A549 (cell line): ENCODE measurements at regions not wholly inside any gene's neighbourhood (a gene's known extent, or its start where the extent isn't known, plus 50 kb on each side); places are given as distances from the start of the nearest gene placed in this dataset.

ENCODE experiments used
- ATAC-seq, 2 experiments: fragments of 200-7000 bp in 1 of 2; fragments of >200 bp in 1 of 2; cut with Nextera tagmentation in 1 of 2; cut with Tn5 transposase in 1 of 2; 3 replicates each; pipeline versions ENCODE4 v1.8.0 to v1.9.1; 2018 to 2020; ENCODE audit warnings: mild to moderate bottlenecking in 1 of 2, moderate library complexity in 1 of 2
- CTCF ChIA-PET: fragments of 300-600 bp; sonication (Branson Sonifier 250); formaldehyde crosslinking; extraction: SDS; loops from one replicate; lab custom pipeline; 2021; ENCODE audit warnings: antibody characterized with exemption, inconsistent platforms; lab: Yijun Ruan, JAX
- POLR2A ChIA-PET: fragments of 350-600 bp; formaldehyde crosslinking; extraction: SDS; loops from one replicate; lab custom pipeline; 2021; ENCODE audit warnings: antibody characterized with exemption, inconsistent platforms; lab: Yijun Ruan, JAX
- DNase-seq, 2 experiments: peaks; one replicate each; pipeline versions ENCODE4 v3.0.0 to v3.0.0-alpha.2; 2011 to 2016; ENCODE audit warnings: low read depth in 1 of 2, low spot score in 1 of 2
- FAIRE-seq: peaks from 2 replicates; lab custom pipeline; 2011; peaks lifted over from hg19 to GRCh38; lab: Jason Lieb, UNC
- H3K27ac ChIP-seq, 2 experiments: fragments of >200 bp; sonication (Bioruptor Twin); formaldehyde crosslinking; 3 replicates each; pipeline ENCODE4 v1.5.1; 2016 to 2017
- H3K4me1 ChIP-seq: fragments of >200 bp; sonication (Bioruptor Twin); formaldehyde crosslinking; 3 replicates; pipeline ENCODE4 v1.6.1; 2016
- H3K4me2 ChIP-seq: fragments of >200 bp; sonication (Bioruptor Twin); formaldehyde crosslinking; 3 replicates; pipeline ENCODE4 v1.6.1; 2016
- H3K4me3 ChIP-seq: fragments of >200 bp; sonication (Bioruptor Twin); formaldehyde crosslinking; 3 replicates; pipeline ENCODE4 v1.5.1; 2016
- H3K9me3 ChIP-seq: fragments of >200 bp; sonication (Bioruptor Twin); formaldehyde crosslinking; 3 replicates; pipeline ENCODE4 v1.6.1; 2016
- BCL3 ChIP-seq: fragments of >200 bp; sonication (Bioruptor Twin); formaldehyde crosslinking; IDR thresholded peaks from 3 replicates; pipeline ENCODE4 v1.6.1; 2016
- BHLHE40 ChIP-seq: IDR thresholded peaks from 2 replicates; pipeline ENCODE4 v1.6.1; 2012; ENCODE audit warnings: low read depth, low read length, inconsistent platforms
- CHD2 ChIP-seq: fragments of 150-350 bp; IDR thresholded peaks from 2 replicates; pipeline ENCODE4 v1.6.1; 2014; ENCODE audit warnings: low read length; ENCODE audit not compliant: partially characterized antibody
- CTCF ChIP-seq: fragments of >200 bp; sonication (Bioruptor Twin); formaldehyde crosslinking; IDR thresholded peaks from 3 replicates; pipeline ENCODE4 v1.5.1; 2016
- E2F6 ChIP-seq: IDR thresholded peaks from 2 replicates; pipeline ENCODE4 v1.6.1; 2012; ENCODE audit warnings: low read depth, borderline replicate concordance
- EHMT2 ChIP-seq: fragments of 200-600 bp; sonication (generic); IDR thresholded peaks from 2 replicates; pipeline ENCODE4 v1.6.1; 2016; ENCODE audit warnings: antibody characterized with exemption, low read depth, mild to moderate bottlenecking, moderate library complexity
- ESRRA ChIP-seq: fragments of 150-350 bp; IDR thresholded peaks from 2 replicates; pipeline ENCODE4 v1.6.1; 2014; ENCODE audit warnings: mild to moderate bottlenecking, low read length, borderline replicate concordance
- FOSL2 ChIP-seq, 2 experiments: fragments of 450-650 bp in 1 of 2; fragments of >200 bp in 1 of 2; sonication (Bioruptor Twin) in 1 of 2; formaldehyde crosslinking; IDR thresholded peaks; 2 replicates each; pipeline versions ENCODE4 v1.5.0 to v1.6.1; 2016 to 2020; ENCODE audit warnings: mild to moderate bottlenecking in 1 of 2, moderate library complexity in 1 of 2
- GATA3 ChIP-seq: IDR thresholded peaks from 2 replicates; pipeline ENCODE4 v1.6.1; 2012; ENCODE audit warnings: borderline replicate concordance
- HES2 ChIP-seq: fragments of >200 bp; sonication (Bioruptor Twin); formaldehyde crosslinking; IDR thresholded peaks from 2 replicates; pipeline ENCODE4 v1.6.1; 2016
- HMGXB4 ChIP-seq: fragments of 250-450 bp; sonication (Bioruptor Pico); IDR thresholded peaks from 2 replicates; pipeline ENCODE4 v1.5.0; 2021; ENCODE audit warnings: mild to moderate bottlenecking, moderate library complexity, borderline replicate concordance
- JUN ChIP-seq, 2 experiments: fragments of >200 bp; sonication (Bioruptor Twin); formaldehyde crosslinking; IDR thresholded peaks; 2 replicates in 1 of 2; 3 replicates in 1 of 2; pipeline ENCODE4 v1.6.1; 2016 to 2017
- KDM5A ChIP-seq: fragments of 200-600 bp; sonication (generic); IDR thresholded peaks from 2 replicates; pipeline ENCODE4 v1.6.1; 2016; ENCODE audit warnings: antibody characterized with exemption, mild to moderate bottlenecking
- PBX3 ChIP-seq: IDR thresholded peaks from 2 replicates; pipeline ENCODE4 v1.6.1; 2012
- POLR2AphosphoS2 ChIP-seq: conservative IDR thresholded peaks from 2 replicates; pipeline ENCODE4 v1.6.1; 2012; ENCODE audit warnings: low read length, improper control_type of control experiment, inconsistent platforms
- RAD21 ChIP-seq, 2 experiments: fragments of >200 bp in 1 of 2; sonication (Bioruptor Twin) in 1 of 2; formaldehyde crosslinking in 1 of 2; IDR thresholded peaks in 1 of 2; conservative IDR thresholded peaks in 1 of 2; 2 replicates in 1 of 2; 3 replicates in 1 of 2; pipeline ENCODE4 v1.6.1; 2012 to 2018; ENCODE audit warnings: inconsistent platforms in 1 of 2
- SMC3 ChIP-seq: fragments of >200 bp; sonication (Bioruptor Twin); formaldehyde crosslinking; IDR thresholded peaks from 3 replicates; pipeline ENCODE4 v1.6.1; 2018; ENCODE audit warnings: inconsistent platforms
- ZFP36 ChIP-seq: fragments of 450-650 bp; IDR thresholded peaks from 2 replicates; pipeline ENCODE4 v1.6.1; 2014; ENCODE audit warnings: borderline replicate concordance; ENCODE audit not compliant: partially characterized antibody
- ZNF302 ChIP-seq: fragments of 250-450 bp; sonication (Bioruptor Pico); IDR thresholded peaks from 2 replicates; pipeline ENCODE4 v1.9.0; 2021; ENCODE audit warnings: inconsistent platforms, mild to moderate bottlenecking, moderate library complexity
- WGBS: methylation state at CpG from one replicate; pipeline ENCODE4 v1.1.6; 2017; ENCODE audit errors: missing lambda C conversion rate; 5-methylcytosine and 5-hydroxymethylcytosine counted together

GRCh38 chr2:217105733-217106649, 246.1 kb upstream of the TNP1 start (continued):
- TF ChIP-seq CTCF (no peak), CHD2 (no peak), HMGXB4 (CRISPR knock-in tag) (no peak), E2F6 (no peak), ZFP36 (no peak), GATA3 (0 out of 2 replicates have a peak, but pooled peaks have one; percentile 31)

- TF ChIP-seq PBX3: no peak
- TF ChIP-seq FOSL2 (IDR thresholded peaks at IDR 0.05): no peak
- TF ChIP-seq FOSL2 (CRISPR knock-in tag; IDR thresholded peaks at IDR 0.05): peak; percentile 26; the same call in 1 of the 2 replicates
- no peaks in the 10 kb centered on the region for H3K9me3 ChIP-seq
- no peak overlapping the region for H3K4me2 ChIP-seq
- FAIRE-seq (no peak), ATAC-seq (no peak), DNase-seq (peak in 1 of 2 experiments; percentile 18)
- peak overlapping the region; percentile 39 to 81; a peak in 5 of 6 replicates for H3K27ac ChIP-seq
- WGBS: 58% methylated on average over 4 of the region's 4 CpGs
- ChIA-PET CTCF (no interaction called here), POLR2A (interaction anchor here (0.6 kb wide), 1 partner anchor 364 kb away, joined by 4 read pairs; no protein-coding TSS in a partner anchor)
- no peak overlapping the region for H3K4me3 ChIP-seq
- peaks cover 40% of the 10 kb centered on the region for H3K4me1 ChIP-seq
Observed at GRCh38 chr2:217103752-217104545, 244.1 kb upstream of the TNP1 start.

- Histone ChIP-seq H3K4me1 (peaks cover 37% of the 10 kb centered on the region), H3K4me3 (no peak overlapping the region), H3K27ac (no peak overlapping the region), H3K4me2 (no peak overlapping the region), H3K9me3 (no peaks in the 10 kb centered on the region)
- WGBS: 90% methylated on average over 1 of the region's 1 CpG
- ATAC-seq: no peak
- CTCF ChIA-PET: no interaction called here
- POLR2A ChIA-PET: no interaction called here
- no peak for FAIRE-seq
- TF ChIP-seq JUN (IDR thresholded peaks at IDR 0.05) (no peak), ZNF302 (CRISPR knock-in tag) (no peak), SMC3 (no peak), RAD21 (conservative IDR thresholded peaks at IDR 0.05 in 1 of 2, IDR thresholded peaks at IDR 0.05 in 1 of 2) (no peak), ESRRA (no peak), BHLHE40 (no peak), POLR2AphosphoS2 (no peak), BCL3 (no peak), KDM5A (no peak), HES2 (no peak), EHMT2 (no peak), CHD2 (no peak)
- DNase-seq: no peak
Observed at GRCh38 chr2:217102956-217103355, 243.1 kb upstream of the TNP1 start.
